ENCODE measurements at regions not wholly inside any gene's neighbourhood (a gene's known extent, or its start where the extent isn't known, plus 50 kb on each side); places are given as distances from the start of the nearest gene placed in this dataset.
"Not testable (repeated sequence)": the region's sequence is repeated elsewhere in the genome, so short reads cannot be mapped to it uniquely, and the experiment has no call there.

DNA sequence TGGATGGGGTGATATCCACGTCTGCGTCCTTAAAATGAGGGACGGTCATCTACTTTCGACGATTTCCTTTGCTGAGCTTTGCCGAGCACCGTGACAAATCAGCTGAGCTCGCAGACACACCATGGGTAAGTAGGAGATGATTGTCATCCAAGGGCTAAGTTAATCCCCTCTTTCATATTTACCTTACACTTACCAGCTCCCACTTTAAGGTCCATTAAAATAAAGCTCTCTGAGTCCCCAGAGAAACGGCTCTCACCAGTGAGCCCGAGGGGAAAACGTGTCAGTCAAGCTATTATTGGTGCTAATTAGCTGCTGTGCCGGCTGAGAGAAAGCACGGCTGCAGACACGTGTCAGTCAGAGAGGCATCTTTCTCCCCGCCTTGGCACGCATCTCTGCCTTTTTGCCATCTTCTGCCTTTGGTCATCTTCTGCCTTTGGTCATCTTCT, 72.2 kb downstream of the CRLF2 start:
- DNase-seq = no peak

GRCh38 chrX:1139185-1139500, 73.3 kb downstream of the CRLF2 start:
- DNase-seq = no peak

GRCh38 chrX:1138476-1139184, 73.8 kb downstream of the CRLF2 start:
- no peak for DNase-seq

GRCh38 chrX:1137531-1137930, 74.9 kb downstream of the CRLF2 start:
- DNase-seq = no peak

- DNase-seq = not testable (repeated sequence)
Measured at GRCh38 chrX:1136582-1136981, 75.9 kb downstream of the CRLF2 start.

GRCh38 chrX:1134976-1135375, 77.5 kb downstream of the CRLF2 start:
- no peak for DNase-seq

- no peak for DNase-seq
Measured at GRCh38 chrX:1134156-1134555, 78.3 kb downstream of the CRLF2 start.

DNA sequence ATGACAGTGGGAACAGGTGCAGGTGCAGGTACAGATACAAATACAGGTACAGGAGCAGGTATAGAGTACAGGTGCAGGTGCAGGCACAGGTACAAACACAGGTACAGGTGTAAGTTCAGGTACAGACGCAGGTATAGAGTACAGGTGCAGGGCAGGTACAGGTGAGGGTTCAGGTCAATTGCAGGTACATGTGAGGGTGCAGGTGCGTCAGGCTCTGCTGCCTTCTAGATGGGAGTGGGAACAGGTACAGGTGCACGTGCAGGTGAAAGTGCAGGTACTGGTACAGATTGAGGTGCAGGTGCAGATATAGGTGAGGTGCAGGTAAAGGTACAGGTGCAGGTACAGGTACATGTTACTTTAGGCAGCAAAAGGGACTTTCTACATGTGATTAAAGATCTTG, 85.7 kb downstream of the CRLF2 start:
- DNase-seq = no peak

DNA sequence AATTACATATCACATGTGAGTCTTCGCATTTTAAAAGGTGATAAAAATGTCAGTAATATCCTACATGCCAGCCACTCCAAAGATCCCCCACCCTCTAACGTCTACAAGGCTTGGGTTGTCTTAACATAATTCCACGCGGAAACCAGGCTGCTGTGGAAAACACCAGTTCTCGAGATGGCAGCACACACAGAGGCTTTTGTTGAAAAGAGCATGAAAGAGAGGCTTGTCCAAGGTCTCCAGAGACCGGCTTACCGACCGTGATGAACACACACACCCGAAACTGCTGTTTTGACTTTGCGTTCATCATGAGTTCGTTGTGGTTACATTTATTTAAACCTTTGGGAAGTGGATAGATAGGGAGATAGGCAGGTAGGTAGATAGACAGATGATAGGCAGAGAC, 87.9 kb downstream of the CRLF2 start:
- DNase-seq = no peak

DNA sequence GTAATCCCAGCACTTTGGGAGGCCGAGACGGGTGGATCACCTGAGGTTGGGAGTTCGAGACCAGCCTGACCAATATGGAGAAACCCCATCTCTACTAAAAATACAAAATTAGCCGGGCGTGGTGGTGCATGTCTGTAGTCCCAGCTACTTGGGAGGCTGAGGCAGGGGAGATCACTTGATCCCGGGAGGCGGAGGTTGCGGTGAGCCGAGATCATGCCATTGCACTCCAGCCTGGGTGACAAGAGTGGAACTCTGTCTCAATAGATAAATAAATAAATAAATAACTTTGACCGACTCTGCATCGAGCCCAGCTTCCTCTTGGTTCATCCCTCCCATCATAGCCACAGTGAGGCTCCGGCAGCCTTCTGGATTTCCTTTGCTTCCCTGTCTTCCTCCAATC, 89.6 kb downstream of the CRLF2 start:
- DNase-seq = not testable (repeated sequence)

GRCh38 chrX:1119275-1119674, 93.2 kb downstream of the CRLF2 start:
- no peak for DNase-seq

DNA sequence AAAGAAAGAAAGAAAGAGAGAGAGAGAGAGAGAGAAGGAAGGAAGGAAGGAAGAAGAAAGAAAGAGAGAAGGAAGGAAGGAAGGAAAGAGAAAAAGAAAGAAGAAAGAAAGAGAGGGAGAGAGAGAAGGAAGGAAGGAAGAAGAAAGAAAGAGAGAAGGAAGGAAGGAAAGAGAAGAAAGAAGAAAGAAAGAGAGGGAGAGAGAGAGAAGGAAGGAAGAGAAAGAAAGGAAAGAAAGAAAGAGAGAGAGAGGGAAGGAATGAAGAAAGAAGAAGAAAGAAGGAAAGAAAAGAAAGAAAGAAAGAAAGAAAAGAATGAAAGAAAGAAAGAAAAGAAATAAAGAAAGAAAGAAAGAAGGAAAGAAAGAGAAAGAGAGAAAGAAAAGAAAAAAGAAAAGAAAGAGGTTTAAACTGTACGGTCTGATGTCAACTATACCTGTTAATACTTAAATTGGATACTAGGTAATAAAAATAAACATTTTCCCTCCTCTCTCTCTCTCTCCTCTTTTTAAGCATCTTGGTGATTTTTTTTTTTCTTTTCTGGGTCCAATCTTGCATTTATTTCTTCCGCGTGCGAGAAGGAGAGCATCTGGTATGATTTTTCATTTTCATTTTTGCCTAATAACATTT, 93.8 kb downstream of the CRLF2 start:
- no peak for DNase-seq

GRCh38 chrX:1115411-1115810, 97.0 kb downstream of the CRLF2 start:
- not testable (repeated sequence) for DNase-seq

- no peak for DNase-seq
Measured at GRCh38 chrX:1112321-1112720, 100.1 kb downstream of the CRLF2 start.

GRCh38 chrX:1111601-1112300, 100.7 kb downstream of the CRLF2 start:
- no peak for DNase-seq

DNA sequence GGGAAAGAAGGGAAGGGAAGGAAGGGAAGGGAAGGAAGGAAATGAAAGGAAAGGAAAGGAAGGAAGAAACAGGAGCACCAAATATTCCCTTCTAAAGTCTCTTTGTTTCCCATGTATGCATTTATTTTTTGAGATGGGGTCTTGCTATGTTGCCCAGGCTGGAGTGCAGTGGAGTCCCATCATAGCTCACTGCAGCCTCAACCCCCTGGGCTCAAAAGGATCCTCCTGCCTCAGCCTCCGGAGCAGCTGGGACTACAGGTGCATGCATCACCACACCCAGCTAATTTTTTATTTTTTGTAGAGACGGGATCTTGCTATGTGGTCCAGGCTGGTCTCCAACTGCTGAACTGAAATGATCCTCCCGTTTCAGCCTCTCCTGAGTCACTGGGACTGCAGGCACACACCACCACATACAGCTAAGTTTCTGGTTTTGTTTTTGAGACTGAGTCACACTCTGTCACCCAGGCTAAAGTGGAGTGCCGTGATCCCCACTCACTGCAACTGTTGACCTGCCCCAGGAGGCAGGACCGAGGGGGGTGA, 102.8 kb downstream of the CRLF2 start:
- DNase-seq = no peak

DNA sequence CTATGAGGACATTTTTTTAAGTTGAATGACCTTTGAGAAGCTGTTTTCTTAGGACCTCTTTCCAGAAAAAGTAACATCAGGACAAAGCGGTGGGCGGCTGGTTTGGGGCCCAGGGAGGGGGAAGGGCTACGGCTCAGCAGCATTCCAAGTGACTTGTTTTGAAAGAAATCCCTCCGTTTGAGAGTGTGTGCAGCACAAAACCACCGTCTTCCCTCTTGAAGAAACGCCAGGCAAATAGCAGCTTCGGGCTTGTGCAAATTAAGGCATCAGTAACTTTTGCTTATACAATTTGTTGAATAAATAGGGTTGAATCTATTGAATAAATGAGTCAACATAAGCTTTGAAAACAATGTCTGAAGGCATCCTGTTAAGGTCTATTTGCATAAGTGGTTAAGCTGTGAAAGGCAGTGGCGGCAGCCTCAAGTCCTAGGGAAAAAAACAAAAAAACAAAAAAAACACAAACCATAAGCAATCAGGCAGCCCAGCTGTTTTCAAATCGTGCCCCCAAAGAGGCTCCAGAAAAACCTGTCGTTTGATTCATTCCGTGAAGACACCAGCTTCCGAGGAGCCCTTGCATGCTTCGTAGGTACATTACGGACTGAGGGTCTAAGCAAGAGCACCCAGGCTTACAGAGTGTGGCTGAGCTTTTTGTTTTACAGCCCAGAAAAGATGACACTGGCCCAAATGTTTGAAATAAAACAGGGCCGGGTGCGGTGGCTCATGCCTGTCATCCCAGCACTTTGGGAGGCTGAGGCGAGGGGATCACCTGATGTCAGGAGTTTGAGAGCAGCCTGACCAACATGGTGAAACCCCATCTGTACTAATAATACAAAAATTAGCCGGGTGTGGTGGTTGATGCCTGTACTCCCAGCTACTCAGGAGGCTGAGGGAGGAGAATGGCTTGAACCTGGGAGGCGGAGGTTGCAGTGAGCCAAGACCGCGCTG, 103.7 kb downstream of the CRLF2 start:
- DNase-seq = no peak

- no peak for DNase-seq
Measured at GRCh38 chrX:1106478-1107210, 105.8 kb downstream of the CRLF2 start.

DNA sequence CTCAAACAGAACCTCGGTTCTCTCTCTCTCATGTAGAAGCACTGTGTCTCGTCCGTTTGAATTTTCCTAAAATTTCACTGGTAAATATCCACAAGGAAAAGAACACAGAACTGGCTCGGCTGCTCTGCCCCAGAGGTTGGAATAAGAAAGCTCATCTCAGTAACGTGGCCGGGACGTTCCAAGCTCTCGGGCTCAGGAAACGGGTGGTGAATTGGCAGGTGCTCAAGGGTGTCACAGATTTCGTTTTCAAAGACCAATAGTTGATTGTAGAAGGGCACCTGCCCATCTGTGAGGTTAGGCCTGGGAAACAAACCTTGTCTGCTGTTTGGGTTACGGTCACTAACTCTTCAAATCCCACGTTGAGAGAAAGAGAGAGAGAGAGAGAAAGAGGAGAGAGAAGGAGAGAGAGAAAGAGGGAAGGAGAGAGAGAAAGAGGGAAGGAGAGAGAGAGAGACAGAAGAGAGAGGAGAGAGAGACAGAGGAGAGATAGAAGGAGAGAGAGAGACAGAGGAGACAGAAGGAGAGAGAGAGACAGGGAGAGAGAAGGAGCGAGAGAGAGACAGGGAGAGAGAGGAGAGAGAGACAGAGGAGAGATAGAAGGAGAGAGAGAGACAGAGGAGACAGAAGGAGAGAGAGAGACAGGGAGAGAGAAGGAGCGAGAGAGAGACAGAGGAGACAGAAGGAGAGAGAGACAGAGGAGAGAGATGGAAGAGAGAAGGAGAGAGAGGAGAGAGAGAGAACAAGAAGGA, 106.6 kb downstream of the CRLF2 start:
- DNase-seq = no peak

GRCh38 chrX:1105031-1105430, 107.4 kb downstream of the CRLF2 start:
- DNase-seq = not testable (repeated sequence)

GRCh38 chrX:1103360-1103759, 109.1 kb downstream of the CRLF2 start:
- no peak for DNase-seq

All from SIG-M5 (cell line).